ENCODE measurements at regions not wholly inside any gene's neighbourhood (a gene's known extent, or its start where the extent isn't known, plus 50 kb on each side); places are given as distances from the start of the nearest gene placed in this dataset.

DNA sequence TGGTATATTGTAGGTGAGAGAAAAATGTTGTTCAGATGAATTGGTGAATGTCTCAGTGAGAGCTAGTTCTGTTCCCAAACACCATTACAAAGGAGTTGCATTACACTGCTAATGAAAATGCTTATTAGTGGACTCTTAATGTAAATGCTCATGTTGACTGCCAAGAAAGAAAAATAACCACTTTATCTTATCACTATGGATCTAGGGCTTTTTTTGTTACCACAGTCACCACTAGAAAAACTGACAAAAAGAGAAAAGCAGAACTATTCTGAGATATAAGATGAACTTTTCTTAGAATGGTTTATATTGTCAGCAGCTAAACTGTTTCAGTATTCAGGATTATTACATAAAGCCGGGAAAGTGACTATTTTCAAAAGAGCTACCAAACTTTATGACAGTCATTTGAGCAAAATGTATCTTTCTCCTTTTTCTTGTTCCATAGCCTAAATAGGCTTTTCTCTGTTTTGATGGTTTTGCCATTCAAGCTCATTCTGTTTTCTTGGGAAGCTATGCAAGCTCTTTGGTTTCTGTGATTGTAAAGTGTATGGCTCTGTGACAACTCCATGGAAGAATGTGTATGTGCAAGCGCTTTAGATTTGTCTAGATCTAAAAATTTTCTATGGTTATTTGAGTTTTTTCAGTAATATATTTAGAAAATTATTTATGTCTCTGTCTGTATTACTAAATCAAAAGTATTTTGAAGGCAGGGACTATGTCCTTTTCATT lies 64.2 kb upstream of the DPH5 start:
- Histone ChIP-seq H3K4me1 (no peaks in the 10 kb centered on the region), H3K4me3 (no peak overlapping the region), H3K27ac (no peak overlapping the region), H3K36me3 (no peaks in the 10 kb centered on the region), H3K27me3 (no peaks in the 10 kb centered on the region), H3K9me3 (no peaks in the 10 kb centered on the region)
- DNase-seq = no peak
- 83 to 90% methylated on average over 2 of the region's 2 CpGs for WGBS, 2 donors
- intact Hi-C loops (cut with DNase I) = no loop called here
- TF ChIP-seq POLR2A (IDR thresholded peaks at IDR 0.05) (no peak), EP300 (IDR thresholded peaks at IDR 0.05) (no peak), POLR2AphosphoS5 (IDR thresholded peaks at IDR 0.05) (no peak)
- TF ChIP-seq, protein P1, sequence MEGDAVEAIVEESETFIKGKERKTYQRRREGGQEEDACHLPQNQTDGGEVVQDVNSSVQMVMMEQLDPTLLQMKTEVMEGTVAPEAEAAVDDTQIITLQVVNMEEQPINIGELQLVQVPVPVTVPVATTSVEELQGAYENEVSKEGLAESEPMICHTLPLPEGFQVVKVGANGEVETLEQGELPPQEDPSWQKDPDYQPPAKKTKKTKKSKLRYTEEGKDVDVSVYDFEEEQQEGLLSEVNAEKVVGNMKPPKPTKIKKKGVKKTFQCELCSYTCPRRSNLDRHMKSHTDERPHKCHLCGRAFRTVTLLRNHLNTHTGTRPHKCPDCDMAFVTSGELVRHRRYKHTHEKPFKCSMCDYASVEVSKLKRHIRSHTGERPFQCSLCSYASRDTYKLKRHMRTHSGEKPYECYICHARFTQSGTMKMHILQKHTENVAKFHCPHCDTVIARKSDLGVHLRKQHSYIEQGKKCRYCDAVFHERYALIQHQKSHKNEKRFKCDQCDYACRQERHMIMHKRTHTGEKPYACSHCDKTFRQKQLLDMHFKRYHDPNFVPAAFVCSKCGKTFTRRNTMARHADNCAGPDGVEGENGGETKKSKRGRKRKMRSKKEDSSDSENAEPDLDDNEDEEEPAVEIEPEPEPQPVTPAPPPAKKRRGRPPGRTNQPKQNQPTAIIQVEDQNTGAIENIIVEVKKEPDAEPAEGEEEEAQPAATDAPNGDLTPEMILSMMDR (IDR thresholded peaks at IDR 0.05) = no peak

DNA sequence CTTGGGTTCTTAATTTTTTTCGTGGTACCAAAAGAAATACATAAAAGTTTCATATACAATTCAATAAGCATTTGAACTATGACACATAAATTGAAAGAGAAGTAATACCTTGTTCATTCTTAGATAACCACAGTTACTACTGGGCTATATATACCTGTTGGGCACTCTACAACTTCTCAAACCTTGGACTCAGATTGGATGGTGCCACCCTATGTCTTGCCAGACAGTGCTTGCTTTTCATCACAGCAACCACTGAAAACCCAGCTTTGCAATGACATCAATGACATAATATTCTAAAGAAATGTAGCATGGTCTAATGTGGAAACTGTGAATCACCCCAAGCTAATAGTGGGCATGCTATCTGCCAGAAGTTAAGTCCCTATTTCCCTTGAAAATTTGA lies 62.8 kb upstream of the DPH5 start:
- H3K36me3 ChIP-seq = no peaks in the 10 kb centered on the region
- intact Hi-C loops (cut with DNase I) = no loop called here
- no peak overlapping the region for H3K27ac ChIP-seq
- no peak overlapping the region for H3K4me3 ChIP-seq
- H3K9me3 ChIP-seq = no peaks in the 10 kb centered on the region
- TF ChIP-seq POLR2AphosphoS5 (IDR thresholded peaks at IDR 0.05) = no peak
- TF ChIP-seq EP300 (IDR thresholded peaks at IDR 0.05) = no peak
- TF ChIP-seq, protein P1 (IDR thresholded peaks at IDR 0.05) = no peak
- no peak for TF ChIP-seq POLR2A (IDR thresholded peaks at IDR 0.05)
- H3K4me1 ChIP-seq = no peaks in the 10 kb centered on the region
- no peak for DNase-seq
- WGBS, 2 donors = 92 to 97% methylated on average over 1 of the region's 1 CpG
- H3K27me3 ChIP-seq = no peaks in the 10 kb centered on the region

DNA sequence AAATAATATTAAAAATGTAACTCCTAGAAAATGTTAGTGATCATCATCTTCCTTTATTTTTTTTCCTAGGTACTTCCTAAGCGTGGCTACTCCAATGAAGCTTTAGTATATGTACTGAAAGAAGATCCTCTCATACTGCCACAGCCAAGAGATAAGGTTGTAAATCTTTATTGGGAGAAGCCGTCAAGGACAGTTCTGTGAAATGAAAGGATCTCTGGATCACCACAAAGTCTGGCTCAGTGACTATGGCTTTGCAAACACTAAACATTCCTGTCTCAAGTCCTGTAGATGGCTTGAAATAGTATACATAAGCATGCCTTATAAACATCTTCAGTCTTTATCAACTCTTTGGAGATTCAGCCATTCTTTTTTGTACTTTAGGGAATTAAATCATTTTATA lies 61.2 kb upstream of the DPH5 start:
- intact Hi-C loops (cut with DNase I) = no loop called here
- no peak overlapping the region for H3K27ac ChIP-seq
- peaks cover 0 to under 1% (median 0%) of the 10 kb centered on the region in 4 donors for H3K4me1 ChIP-seq
- DNase-seq = no peak
- no peak for TF ChIP-seq POLR2AphosphoS5 (IDR thresholded peaks at IDR 0.05)
- no peak for TF ChIP-seq POLR2A (IDR thresholded peaks at IDR 0.05)
- no peak for TF ChIP-seq EP300 (IDR thresholded peaks at IDR 0.05)
- TF ChIP-seq, protein P1 (IDR thresholded peaks at IDR 0.05) = no peak
- no peaks in the 10 kb centered on the region for H3K27me3 ChIP-seq
- H3K4me3 ChIP-seq = no peak overlapping the region
- WGBS, 2 donors = 62 to 72% methylated on average over 2 of the region's 2 CpGs
- H3K9me3 ChIP-seq = no peaks in the 10 kb centered on the region
- no peaks in the 10 kb centered on the region for H3K36me3 ChIP-seq

DNA sequence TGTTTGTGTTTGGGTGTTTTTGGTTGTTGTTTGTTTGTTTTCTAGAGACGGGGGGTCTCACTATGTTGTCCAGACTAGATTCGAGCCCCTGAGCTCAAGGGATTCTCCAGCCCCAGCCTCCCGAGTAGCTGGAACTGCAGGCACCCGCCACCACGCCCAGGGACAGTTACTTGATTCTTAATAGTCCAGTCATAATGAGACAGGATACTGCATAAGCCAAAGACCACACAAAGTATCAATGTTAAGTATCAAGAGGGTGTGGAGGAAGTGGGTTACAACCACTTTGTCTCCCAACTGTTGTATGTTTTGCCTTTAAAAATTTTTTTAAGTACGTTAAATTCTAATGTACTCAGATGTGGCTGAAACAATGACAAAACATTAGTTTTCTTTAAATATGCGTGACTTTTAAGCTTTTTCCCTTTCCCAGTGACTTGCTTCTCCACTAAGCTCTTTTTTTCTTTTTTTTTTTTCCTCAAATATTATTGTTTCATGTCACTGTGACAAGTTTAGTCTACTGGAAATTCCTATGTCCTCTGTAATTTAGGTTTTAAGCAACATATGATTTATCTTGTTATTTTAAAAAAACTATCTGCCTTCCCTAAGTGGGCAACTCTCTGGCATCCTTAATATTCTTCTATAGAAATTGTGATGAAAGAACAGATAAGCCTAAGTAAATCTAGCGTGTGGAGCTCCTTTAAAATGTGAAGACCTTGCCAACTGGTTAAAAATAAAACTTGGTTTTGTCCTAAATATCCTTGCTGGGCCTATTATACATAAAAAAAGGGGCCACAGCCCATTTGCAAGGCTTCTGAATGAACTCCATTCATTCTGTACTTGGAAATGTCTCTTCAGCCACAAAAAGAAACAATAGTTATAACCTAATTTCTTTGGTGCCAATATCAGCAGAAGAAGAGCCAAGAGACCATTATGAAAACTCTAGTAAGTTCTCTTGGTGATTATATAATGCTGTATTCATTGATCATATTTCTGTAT lies 56.2 kb upstream of the DPH5 start:
- H3K27ac ChIP-seq = no peak overlapping the region
- peaks cover 0 to 5% (median 0%) of the 10 kb centered on the region in 4 donors for H3K4me1 ChIP-seq
- no peaks in the 10 kb centered on the region for H3K27me3 ChIP-seq
- 69 to 88% methylated on average over 8 of the region's 8 CpGs for WGBS, 2 donors
- H3K4me3 ChIP-seq = no peak overlapping the region
- no peaks in the 10 kb centered on the region for H3K9me3 ChIP-seq
- no peak for DNase-seq
- intact Hi-C loops (cut with DNase I) = no loop called here
- no peaks in the 10 kb centered on the region for H3K36me3 ChIP-seq
- TF ChIP-seq POLR2A (IDR thresholded peaks at IDR 0.05) = no peak
- TF ChIP-seq, protein P1 (IDR thresholded peaks at IDR 0.05) = no peak
- TF ChIP-seq POLR2AphosphoS5 (IDR thresholded peaks at IDR 0.05) = no peak
- no peak for TF ChIP-seq EP300 (IDR thresholded peaks at IDR 0.05)

Data from sigmoid colon (tissue), 6 donors.